Gastroesophageal sphincter (tissue), 3 donors: ENCODE measurements at regions not wholly inside any gene's neighbourhood (a gene's known extent, or its start where the extent isn't known, plus 50 kb on each side); places are given as distances from the start of the nearest gene placed in this dataset.

Experiments used
- CTCF ChIP-seq, 4 experiments: fragments of 200-600 bp in 2 of 4; fragments of 450-650 bp in 2 of 4; sonication (generic) in 1 of 4; IDR thresholded peaks; one replicate each; pipeline ENCODE4 v1.5.1; 2017 to 2019; ENCODE audit warnings: antibody characterized with exemption in 4 of 4, mild to moderate bottlenecking in 2 of 4, moderate library complexity in 2 of 4
- POLR2A ChIP-seq, 2 donors: fragments of 450-650 bp; IDR thresholded peaks; one replicate each; pipeline ENCODE4 v1.6.1; 2017; ENCODE audit warnings: antibody characterized with exemption in 2 of 2, mild to moderate bottlenecking in 2 of 2, moderate library complexity in 1 of 2

DNA sequence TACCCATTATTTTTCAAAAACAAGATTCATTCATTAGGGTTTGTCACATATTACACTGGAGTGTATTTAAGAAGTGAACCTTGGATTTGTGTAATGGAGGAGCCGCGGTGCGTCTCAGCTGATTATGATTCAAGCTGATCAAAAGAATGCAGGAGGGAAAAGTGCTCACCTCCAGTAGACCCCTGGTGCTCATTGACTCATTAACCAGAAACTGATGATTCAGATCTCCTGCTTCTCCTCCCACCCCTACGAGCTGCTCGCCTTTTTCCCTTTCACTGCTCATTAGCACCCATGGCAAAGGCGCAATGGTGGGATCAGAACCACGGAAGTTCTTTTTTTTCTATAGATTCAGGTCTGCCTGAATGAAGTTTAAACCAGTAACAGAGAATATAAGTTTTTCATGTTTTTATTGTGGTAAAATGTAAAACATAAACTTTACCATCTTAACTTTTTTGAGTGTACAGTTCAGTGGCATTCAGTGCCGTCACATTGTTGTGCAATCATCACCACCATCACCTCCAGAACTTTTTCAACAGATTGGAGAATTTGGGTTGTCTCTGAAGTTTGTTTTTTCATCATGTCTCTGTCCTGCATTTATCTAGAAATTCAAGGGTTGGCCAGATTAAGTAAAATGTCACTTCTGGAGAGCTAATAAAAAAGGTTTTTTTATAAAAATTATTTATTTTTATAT lies 101.6 kb downstream of the LINC00237 start:
- no peak for TF ChIP-seq CTCF (IDR thresholded peaks at IDR 0.05)
- no peak for TF ChIP-seq POLR2A (IDR thresholded peaks at IDR 0.05)
